ENCODE measurements at regions not wholly inside any gene's neighbourhood (a gene's known extent, or its start where the extent isn't known, plus 50 kb on each side); places are given as distances from the start of the nearest gene placed in this dataset.

DNA sequence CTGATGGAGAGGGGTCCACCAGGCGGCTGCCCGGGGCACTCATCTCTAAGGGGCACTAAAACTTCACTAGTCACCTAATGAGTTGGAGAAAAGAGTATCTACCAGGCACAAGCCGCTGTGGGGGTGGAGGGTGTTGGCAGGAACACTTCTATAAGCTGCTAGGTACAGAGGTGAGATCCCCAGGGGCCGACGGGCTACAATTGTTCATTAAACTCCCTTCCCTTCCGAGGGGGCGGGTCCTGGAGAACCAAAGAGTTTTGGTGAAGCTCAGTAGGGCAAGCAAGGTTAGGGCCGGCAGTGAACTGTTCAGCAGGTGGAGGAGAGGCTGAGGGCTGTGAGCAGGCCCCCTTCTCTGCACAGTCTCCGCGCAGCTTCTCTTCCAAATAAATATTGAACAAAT lies 78.7 kb upstream of the ARAP3 start:
- TF ChIP-seq, protein P1, sequence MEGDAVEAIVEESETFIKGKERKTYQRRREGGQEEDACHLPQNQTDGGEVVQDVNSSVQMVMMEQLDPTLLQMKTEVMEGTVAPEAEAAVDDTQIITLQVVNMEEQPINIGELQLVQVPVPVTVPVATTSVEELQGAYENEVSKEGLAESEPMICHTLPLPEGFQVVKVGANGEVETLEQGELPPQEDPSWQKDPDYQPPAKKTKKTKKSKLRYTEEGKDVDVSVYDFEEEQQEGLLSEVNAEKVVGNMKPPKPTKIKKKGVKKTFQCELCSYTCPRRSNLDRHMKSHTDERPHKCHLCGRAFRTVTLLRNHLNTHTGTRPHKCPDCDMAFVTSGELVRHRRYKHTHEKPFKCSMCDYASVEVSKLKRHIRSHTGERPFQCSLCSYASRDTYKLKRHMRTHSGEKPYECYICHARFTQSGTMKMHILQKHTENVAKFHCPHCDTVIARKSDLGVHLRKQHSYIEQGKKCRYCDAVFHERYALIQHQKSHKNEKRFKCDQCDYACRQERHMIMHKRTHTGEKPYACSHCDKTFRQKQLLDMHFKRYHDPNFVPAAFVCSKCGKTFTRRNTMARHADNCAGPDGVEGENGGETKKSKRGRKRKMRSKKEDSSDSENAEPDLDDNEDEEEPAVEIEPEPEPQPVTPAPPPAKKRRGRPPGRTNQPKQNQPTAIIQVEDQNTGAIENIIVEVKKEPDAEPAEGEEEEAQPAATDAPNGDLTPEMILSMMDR (IDR thresholded peaks at IDR 0.05), result no peak
- TF ChIP-seq POLR2A (IDR thresholded peaks at IDR 0.05), result no peak

Data from esophagus squamous epithelium (tissue), 4 donors.